GM19351 (cell line): ENCODE measurements at regions not wholly inside any gene's neighbourhood (a gene's known extent, or its start where the extent isn't known, plus 50 kb on each side); places are given as distances from the start of the nearest gene placed in this dataset.
"Not testable (repeated sequence)": the region's sequence is repeated elsewhere in the genome, so short reads cannot be mapped to it uniquely, and the experiment has no call there.

Source experiments
- ATAC-seq: cut with Tn5 transposase; IDR thresholded peaks from one replicate; pipeline ENCODE4 v1.9.1; 2021; ENCODE audit warnings: mild to moderate bottlenecking, moderate library complexity; ENCODE audit not compliant: unreplicated experiment

DNA sequence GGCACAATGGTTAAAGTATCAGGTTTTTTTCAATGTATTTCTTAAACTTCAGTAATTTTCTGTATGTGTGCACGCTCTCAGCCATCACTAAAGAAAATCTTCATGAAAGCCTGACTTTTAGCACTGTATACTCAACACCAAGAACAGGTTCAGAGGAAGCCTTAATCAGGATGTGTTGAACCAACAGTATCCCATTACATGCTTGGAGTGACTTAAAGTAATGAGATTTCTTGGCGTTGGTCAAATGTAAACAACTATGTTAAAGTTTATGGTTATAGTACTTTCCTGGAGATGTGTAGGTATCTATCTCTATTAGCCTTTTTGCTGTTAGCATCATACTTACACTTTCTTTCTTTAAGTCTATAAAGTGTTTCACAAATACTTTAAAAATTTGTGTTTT lies 335.0 kb downstream of the CCER1 start:
- ATAC-seq = no peak

DNA sequence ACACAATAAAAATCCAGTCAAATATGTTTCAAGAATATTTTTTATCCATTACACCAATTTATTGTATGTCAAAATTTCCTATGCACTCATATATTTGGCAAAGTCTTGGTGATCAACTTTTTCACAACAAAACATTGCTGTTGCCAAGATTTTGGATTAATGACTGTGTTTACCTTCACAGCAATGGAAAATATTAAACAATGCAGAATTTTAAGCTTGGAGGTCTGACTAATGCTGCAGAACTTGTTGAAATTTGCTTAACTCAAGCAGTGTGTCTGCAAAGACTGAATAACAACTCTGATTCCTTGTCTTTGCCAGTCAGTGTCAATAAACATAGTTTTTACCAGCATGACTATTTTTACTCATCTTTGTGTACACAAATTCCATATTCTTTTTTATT lies 336.4 kb downstream of the CCER1 start:
- no peak for ATAC-seq

DNA sequence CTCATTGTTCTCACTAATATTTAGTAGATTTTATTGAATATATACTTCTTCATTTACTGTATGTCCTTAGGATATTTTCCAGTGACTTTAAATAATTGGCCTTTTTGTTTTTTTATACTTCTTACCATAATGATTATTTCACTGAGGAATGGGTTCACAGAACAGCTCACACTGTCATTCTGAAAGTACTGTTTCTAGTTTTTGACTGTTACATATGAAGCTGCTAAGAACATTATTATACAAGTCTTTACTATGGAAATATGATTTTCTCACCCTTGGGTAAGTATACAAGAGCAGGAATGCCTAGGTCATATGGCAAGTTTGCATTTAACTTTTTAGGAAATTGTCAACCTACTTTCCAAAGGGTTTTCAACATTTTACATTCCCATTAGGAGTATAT lies 343.1 kb downstream of the CCER1 start:
- no peak for ATAC-seq

- no peak for ATAC-seq
Observed at GRCh38 chr12:90611048-90611447, 343.9 kb downstream of the CCER1 start.

GRCh38 chr12:90593596-90594295 lies 361.2 kb downstream of the CCER1 start:
- ATAC-seq = no peak

DNA sequence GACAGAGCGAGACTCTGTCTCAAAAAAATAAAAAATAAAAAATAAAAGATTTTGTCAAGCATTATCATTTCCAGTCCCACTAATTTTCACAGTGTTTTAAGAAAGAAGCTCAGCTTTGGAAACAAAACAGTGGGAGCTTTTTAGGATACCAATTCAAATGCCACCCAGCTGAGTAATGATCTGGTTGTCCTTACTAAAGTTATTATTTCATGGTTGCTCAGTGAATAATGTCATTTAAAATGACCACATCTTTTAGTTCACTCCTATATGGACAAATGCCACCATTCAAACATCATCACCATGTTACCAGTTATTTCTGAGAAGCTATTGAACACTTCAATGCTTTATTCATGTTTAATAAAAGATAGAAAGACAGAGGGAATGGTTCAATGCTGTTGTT lies 365.0 kb downstream of the CCER1 start:
- no peak for ATAC-seq

- ATAC-seq = no peak
Observed at GRCh38 chr12:90585640-90586304, 369.2 kb downstream of the CCER1 start.

GRCh38 chr12:90576707-90577106 lies 378.3 kb downstream of the CCER1 start:
- no peak for ATAC-seq

- no peak for ATAC-seq
Observed at GRCh38 chr12:90575995-90576394, 379.0 kb downstream of the CCER1 start.

- no peak for ATAC-seq
Observed at GRCh38 chr12:90574676-90575075, 380.3 kb downstream of the CCER1 start.

- ATAC-seq = no peak
Observed at GRCh38 chr12:90572778-90573177, 382.2 kb downstream of the CCER1 start.

- no peak for ATAC-seq
Observed at GRCh38 chr12:90569685-90570084, 385.3 kb downstream of the CCER1 start.

DNA sequence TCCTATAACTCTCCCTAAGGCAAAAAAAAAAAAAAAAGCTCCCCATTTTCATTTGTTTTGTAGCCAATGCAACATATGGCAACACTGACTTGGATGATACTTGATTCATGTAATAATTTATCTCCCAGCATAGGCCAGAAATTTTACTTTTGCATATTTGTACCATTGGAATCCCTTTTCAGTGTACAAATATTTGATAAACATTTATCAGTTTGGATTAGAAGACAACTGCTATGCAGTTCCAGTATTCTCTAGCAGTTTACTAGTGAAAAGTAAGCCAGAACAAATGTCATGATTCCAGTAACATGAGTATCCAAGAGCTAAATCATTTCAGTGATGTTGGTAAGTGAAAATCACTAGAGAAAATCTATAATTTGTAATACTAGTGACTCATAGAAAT lies 392.3 kb downstream of the CCER1 start:
- ATAC-seq = no peak

DNA sequence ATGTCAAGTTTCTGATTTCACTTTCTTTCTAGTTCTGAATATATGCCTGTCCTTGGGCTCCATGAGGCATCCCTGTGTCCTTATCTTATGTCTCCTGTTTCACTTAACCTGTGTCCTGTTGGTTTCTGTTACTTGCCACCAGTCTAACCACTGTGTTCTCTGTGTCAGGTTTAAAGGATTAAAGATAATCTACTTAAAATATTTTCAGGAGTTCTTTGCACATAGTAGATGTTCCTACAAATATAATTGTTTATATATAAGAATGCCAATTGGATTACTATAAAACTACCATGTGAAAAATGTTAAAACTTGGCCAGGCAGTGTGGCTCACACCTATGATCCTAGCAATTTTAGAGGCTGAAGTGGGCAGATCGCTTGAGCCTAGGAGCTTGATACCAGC lies 406.4 kb downstream of the CCER1 start:
- no peak for ATAC-seq

- no peak for ATAC-seq
Observed at GRCh38 chr12:90546511-90546910, 408.5 kb downstream of the CCER1 start.

GRCh38 chr12:90543841-90544240 lies 411.1 kb downstream of the CCER1 start:
- no peak for ATAC-seq

- ATAC-seq = no peak
Observed at GRCh38 chr12:90543374-90543773, 411.6 kb downstream of the CCER1 start.

DNA sequence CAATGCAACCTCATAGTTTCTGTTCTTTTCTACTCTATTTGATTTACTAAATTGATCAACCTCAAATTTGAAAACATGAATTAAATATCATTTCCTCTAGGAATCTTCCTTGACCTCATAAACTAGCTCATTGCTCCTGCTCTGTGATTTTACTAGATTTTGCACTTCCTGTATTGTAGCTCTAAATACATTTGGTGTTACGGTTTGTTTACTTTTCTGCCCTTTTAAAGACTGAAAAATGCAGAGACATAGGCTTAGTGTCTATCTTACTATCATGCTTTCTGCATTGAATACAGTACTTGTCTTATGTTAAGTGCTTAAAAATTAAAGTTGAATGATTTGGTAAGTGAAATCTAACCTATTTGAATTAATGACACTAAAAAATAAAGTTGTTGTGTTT lies 412.1 kb downstream of the CCER1 start:
- not testable (repeated sequence) for ATAC-seq

GRCh38 chr12:90533828-90534227 lies 421.1 kb downstream of the CCER1 start:
- ATAC-seq = not testable (repeated sequence)

DNA sequence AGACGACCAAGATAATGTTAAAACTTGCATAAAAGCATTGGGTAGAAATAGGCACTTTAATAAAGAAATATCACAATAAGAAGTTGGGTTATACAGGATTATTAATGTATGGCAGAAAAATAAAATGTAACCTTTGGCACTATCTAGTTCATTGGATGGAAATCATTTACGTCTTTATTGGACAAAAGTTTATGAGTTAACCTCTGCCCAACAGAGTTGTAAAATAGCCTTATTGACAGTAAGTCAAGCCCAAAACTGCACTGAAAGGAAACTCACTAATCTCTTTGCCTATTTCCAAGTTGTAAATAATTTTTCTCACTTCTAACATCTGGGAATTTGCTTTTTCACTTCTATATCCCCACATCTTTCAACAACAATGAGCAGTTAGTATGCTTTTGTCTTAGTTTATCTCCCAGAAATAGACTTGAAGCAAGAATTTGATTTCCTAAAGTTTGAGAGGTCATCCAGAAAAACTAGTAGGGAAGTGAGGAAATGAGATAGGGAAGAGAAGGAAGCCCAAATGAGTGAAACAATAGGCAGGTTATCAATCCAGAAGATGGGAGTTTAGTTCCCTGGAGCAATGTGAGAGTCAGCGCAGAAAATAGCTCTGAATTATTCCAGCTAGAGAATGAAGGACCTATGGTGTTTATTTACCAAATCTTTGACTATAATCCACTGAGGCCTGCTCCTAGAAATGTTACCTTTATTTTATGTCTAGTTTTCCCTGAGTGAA lies 434.8 kb downstream of the CCER1 start:
- ATAC-seq = no peak

DNA sequence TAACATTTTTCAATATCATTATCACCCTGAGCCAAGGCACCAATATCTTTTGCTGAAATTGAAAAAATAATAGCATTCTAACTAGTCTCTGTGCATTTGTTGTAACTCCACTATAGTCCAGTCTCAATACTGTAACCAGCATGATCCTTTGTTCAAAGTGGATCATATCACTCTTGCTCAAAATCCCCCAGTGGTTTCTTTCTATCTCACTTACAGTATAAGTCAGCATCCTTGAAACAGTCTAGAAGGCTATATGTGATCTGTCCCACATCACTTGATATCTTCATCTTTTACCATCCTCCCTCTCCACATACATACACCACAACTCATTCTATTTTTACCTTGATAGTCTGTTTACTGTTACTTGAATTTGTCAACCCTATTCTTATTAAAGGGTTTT lies 435.7 kb downstream of the CCER1 start:
- ATAC-seq = no peak
